ENCODE measurements at regions not wholly inside any gene's neighbourhood (a gene's known extent, or its start where the extent isn't known, plus 50 kb on each side); places are given as distances from the start of the nearest gene placed in this dataset.
A peak's percentile ranks its signal among the peaks of the same experiment; 100 is the strongest.

DNA sequence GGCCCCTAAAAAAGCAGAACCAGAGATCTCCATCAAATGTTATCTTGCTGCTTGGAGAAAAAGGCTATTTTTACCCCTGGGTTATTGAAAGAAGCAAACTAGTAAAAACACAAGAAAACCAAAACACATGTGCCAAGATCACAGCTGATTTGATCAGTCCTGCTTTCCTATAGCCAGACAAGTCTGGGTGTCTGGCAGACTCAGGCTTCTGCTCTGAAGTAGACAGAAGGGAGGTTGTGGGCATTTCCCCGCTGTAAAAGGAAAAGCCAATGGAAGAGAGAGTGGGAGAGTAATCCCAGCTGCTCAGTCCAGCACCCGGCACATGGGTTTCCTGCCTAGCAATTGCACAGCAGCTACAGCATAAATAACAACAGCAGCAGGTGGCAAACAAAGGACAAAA is 177.9 kb downstream of the PHLDA1 start:
- Histone ChIP-seq H3K9ac (ENCODE audit: insufficient read depth in 1 of 2, low read depth in 2 of 2, low read length in 2 of 2) (no peak overlapping the region), H3K9me1 (ENCODE audit: control insufficient read depth, insufficient read depth, low read length) (no peaks in the 10 kb centered on the region), H3K36me3 (ENCODE audit: control insufficient read depth, insufficient read depth, low read length) (no peaks in the 10 kb centered on the region), H3K4me3 (no peak overlapping the region), H3K4me2 (ENCODE audit: insufficient read depth, low read length) (no peak overlapping the region), H3K9me3 (replicated peaks; ENCODE audit: control insufficient read depth, insufficient read depth, low read depth, low read length) (no peaks in the 10 kb centered on the region), H3K27ac (ENCODE audit: extremely low read depth, low read depth, low read length) (no peak overlapping the region), H2AFZ (ENCODE audit: low read depth, low read length) (no peak overlapping the region), H4K20me1 (replicated peaks; ENCODE audit: control insufficient read depth, insufficient read depth, low read length) (no peaks in the 10 kb centered on the region), H3K4me1 (replicated peaks in 1 of 2; ENCODE audit: control insufficient read depth in 2 of 2, insufficient read depth in 2 of 2, low read length in 2 of 2) (no peaks in the 10 kb centered on the region; a peak in 1 of 5 replicates), H3K79me2 (ENCODE audit: control insufficient read depth, insufficient read depth, low read length) (no peaks in the 10 kb centered on the region), H3K27me3 (ENCODE audit: control insufficient read depth in 2 of 2, insufficient read depth in 2 of 2, low read length in 2 of 2) (peaks cover 5 to 10% of the 10 kb centered on the region in 2 experiments; a peak in 3 of 5 replicates)
- ATAC-seq, result no peak
- in situ Hi-C loops (cut with MboI), result no loop called here
- CTCF ChIA-PET (ENCODE audit: low intra/inter-chr PET ratio), result no interaction called here
- DNase-seq (ENCODE audit: extremely low read depth in 1 of 4, low spot score in 3 of 4), result no peak
- POLR2A ChIA-PET, result interaction anchor here (1.2 to 2.0 kb wide), 2 partner anchors 10 to 16 kb away, joined by 3 to 4 read pairs; no protein-coding TSS in a partner anchor
- intact Hi-C loops (cut with micrococcal nuclease), result no loop called here
- FAIRE-seq, result no peak
- 19% methylated on average over 2 of the region's 2 CpGs for WGBS (ENCODE audit: insufficient coverage, low coverage, missing lambda C conversion rate)
- BruUV-seq (replicated peaks), result no TSS peak
- TF ChIP-seq NFIC (IDR thresholded peaks at IDR 0.05), result no peak
- TF ChIP-seq MEF2D (tag; conservative IDR thresholded peaks at IDR 0.05; ENCODE audit: low read depth), result peak; percentile 94

DNA sequence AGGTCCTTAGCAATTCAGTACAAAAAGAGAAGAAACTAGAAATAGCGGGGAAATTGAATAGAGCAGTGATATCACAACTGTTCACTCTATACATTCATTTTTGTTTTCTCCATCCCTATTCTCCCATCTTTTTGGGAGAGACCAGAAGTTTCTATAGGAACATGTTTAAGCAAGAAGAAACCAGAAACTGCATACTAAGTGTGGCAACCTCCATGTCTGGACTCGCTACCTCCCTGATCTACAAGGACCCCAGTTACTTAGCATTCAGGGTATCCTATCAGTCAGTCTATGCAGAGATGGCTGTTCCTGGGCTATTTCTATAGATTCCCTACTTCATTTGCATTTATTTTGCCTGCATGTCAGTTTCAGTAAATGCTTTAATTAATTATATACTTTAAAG is 178.6 kb downstream of the PHLDA1 start:
- H3K79me2 ChIP-seq (ENCODE audit: control insufficient read depth, insufficient read depth, low read length), result no peaks in the 10 kb centered on the region
- H3K4me2 ChIP-seq (ENCODE audit: insufficient read depth, low read length), result no peak overlapping the region
- DNase-seq (ENCODE audit: extremely low read depth in 1 of 4, low spot score in 3 of 4), result no peak
- WGBS (ENCODE audit: insufficient coverage, low coverage, missing lambda C conversion rate), result 0% methylated on average over 1 of the region's 2 CpGs
- no peaks in the 10 kb centered on the region for H3K36me3 ChIP-seq (ENCODE audit: control insufficient read depth, insufficient read depth, low read length)
- no peaks in the 10 kb centered on the region for H3K9me1 ChIP-seq (ENCODE audit: control insufficient read depth, insufficient read depth, low read length)
- H3K4me3 ChIP-seq, result no peak overlapping the region
- no TSS peak for BruUV-seq (replicated peaks)
- ATAC-seq, result no peak
- intact Hi-C loops (cut with micrococcal nuclease), result no loop called here
- no peaks in the 10 kb centered on the region for H4K20me1 ChIP-seq (replicated peaks; ENCODE audit: control insufficient read depth, insufficient read depth, low read length)
- no peak overlapping the region for H2AFZ ChIP-seq (ENCODE audit: low read depth, low read length)
- peaks cover 5 to 10% of the 10 kb centered on the region in 2 experiments; a peak in 3 of 5 replicates for H3K27me3 ChIP-seq (ENCODE audit: control insufficient read depth in 2 of 2, insufficient read depth in 2 of 2, low read length in 2 of 2)
- no peaks in the 10 kb centered on the region for H3K9me3 ChIP-seq (replicated peaks; ENCODE audit: control insufficient read depth, insufficient read depth, low read depth, low read length)
- FAIRE-seq, result no peak
- H3K27ac ChIP-seq (ENCODE audit: extremely low read depth, low read depth, low read length), result no peak overlapping the region
- ChIA-PET POLR2A (interaction anchor here (2.0 kb wide), 1 partner anchor 15 kb away, joined by 4 read pairs; no protein-coding TSS in a partner anchor), CTCF (ENCODE audit: low intra/inter-chr PET ratio) (no interaction called here)
- in situ Hi-C loops (cut with MboI), result no loop called here
- no peaks in the 10 kb centered on the region; a peak in 1 of 5 replicates for H3K4me1 ChIP-seq (replicated peaks in 1 of 2; ENCODE audit: control insufficient read depth in 2 of 2, insufficient read depth in 2 of 2, low read length in 2 of 2)
- no peak overlapping the region for H3K9ac ChIP-seq (ENCODE audit: insufficient read depth in 1 of 2, low read depth in 2 of 2, low read length in 2 of 2)
- TF ChIP-seq ZFP30 (CRISPR knock-in tag; IDR thresholded peaks at IDR 0.05; ENCODE audit: borderline replicate concordance) (no peak), ZNF143 (CRISPR knock-in tag; IDR thresholded peaks at IDR 0.05) (no peak), NFRKB (IDR thresholded peaks at IDR 0.05; ENCODE audit: low read depth) (no peak), MEIS2 (IDR thresholded peaks at IDR 0.05; ENCODE audit: partially characterized antibody) (no peak), CREB3L1 (IDR thresholded peaks at IDR 0.05; ENCODE audit: borderline replicate concordance, low read depth) (no peak), RNF219 (CRISPR knock-in tag; IDR thresholded peaks at IDR 0.05) (no peak), IRF9 (tag; IDR thresholded peaks at IDR 0.05) (no peak), GABPB1 (CRISPR knock-in tag; IDR thresholded peaks at IDR 0.05) (no peak)
- TF ChIP-seq, protein P1, sequence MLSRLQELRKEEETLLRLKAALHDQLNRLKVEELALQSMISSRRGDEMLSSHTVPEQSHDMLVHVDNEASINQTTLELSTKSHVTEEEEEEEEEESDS (CRISPR knock-in tag; IDR thresholded peaks at IDR 0.05), result no peak
